ENCODE measurements at regions not wholly inside any gene's neighbourhood (a gene's known extent, or its start where the extent isn't known, plus 50 kb on each side); places are given as distances from the start of the nearest gene placed in this dataset.

DNA sequence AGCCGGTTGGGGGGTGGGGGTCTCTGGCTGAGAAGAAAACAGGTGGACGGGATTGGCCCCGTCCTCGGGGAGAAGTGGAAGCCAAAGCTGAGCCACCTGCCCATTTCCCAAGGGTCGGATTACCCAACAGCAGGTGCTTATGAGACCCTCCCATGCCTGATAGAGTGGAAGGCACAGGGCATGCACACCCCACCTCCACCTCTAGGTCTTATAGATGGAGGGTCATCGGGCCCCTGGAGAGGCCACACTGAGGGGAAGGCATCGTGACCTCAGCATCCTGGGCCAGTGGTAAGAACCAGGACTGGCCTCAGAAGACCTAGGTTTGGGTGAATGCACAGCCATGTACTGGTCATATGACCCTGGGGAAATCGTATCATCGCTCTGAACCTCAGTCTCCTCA is 85.9 kb downstream of the BUD13 start:
- TF ChIP-seq, protein P1, sequence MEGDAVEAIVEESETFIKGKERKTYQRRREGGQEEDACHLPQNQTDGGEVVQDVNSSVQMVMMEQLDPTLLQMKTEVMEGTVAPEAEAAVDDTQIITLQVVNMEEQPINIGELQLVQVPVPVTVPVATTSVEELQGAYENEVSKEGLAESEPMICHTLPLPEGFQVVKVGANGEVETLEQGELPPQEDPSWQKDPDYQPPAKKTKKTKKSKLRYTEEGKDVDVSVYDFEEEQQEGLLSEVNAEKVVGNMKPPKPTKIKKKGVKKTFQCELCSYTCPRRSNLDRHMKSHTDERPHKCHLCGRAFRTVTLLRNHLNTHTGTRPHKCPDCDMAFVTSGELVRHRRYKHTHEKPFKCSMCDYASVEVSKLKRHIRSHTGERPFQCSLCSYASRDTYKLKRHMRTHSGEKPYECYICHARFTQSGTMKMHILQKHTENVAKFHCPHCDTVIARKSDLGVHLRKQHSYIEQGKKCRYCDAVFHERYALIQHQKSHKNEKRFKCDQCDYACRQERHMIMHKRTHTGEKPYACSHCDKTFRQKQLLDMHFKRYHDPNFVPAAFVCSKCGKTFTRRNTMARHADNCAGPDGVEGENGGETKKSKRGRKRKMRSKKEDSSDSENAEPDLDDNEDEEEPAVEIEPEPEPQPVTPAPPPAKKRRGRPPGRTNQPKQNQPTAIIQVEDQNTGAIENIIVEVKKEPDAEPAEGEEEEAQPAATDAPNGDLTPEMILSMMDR (conservative IDR thresholded peaks at IDR 0.05 in 1 of 2, IDR thresholded peaks at IDR 0.05 in 1 of 2; ENCODE audit: low read depth in 1 of 2, low read length in 2 of 2): no peak
- TF ChIP-seq EZH2 (IDR thresholded peaks at IDR 0.05; ENCODE audit: low read length, missing control alignments): no peak
- H2AFZ ChIP-seq (ENCODE audit: low read length): no peak overlapping the region
- no peaks in the 10 kb centered on the region for H3K4me1 ChIP-seq (ENCODE audit: control insufficient read depth, extremely low read depth, insufficient read depth, low read length)
- no peak overlapping the region for H3K27ac ChIP-seq (ENCODE audit: insufficient read depth, low read length)
- DNase-seq (ENCODE audit: low read depth in 2 of 2): no peak
- H4K20me1 ChIP-seq (ENCODE audit: control insufficient read depth, extremely low read depth, insufficient read depth, low read length): no peaks in the 10 kb centered on the region
- H3K79me2 ChIP-seq (ENCODE audit: control insufficient read depth, insufficient read depth, low read length): no peaks in the 10 kb centered on the region
- H3K27me3 ChIP-seq (ENCODE audit: control insufficient read depth, insufficient read depth, low read length): no peaks in the 10 kb centered on the region
- no peaks in the 10 kb centered on the region for H3K9me3 ChIP-seq (ENCODE audit: control insufficient read depth, insufficient read depth, low read depth, low read length)
- no peak overlapping the region for H3K9ac ChIP-seq (ENCODE audit: insufficient read depth, low read length)
- H3K36me3 ChIP-seq (ENCODE audit: control insufficient read depth, insufficient read depth, low read length): no peaks in the 10 kb centered on the region
- H3K4me3 ChIP-seq (replicated peaks in 1 of 4; ENCODE audit: control extremely low read depth in 1 of 4, insufficient read depth in 1 of 4, low read depth in 3 of 4, low read length in 4 of 4): no peak overlapping the region
- H3K4me2 ChIP-seq (ENCODE audit: extremely low read depth, insufficient read depth, low read length): no peak overlapping the region

DNA sequence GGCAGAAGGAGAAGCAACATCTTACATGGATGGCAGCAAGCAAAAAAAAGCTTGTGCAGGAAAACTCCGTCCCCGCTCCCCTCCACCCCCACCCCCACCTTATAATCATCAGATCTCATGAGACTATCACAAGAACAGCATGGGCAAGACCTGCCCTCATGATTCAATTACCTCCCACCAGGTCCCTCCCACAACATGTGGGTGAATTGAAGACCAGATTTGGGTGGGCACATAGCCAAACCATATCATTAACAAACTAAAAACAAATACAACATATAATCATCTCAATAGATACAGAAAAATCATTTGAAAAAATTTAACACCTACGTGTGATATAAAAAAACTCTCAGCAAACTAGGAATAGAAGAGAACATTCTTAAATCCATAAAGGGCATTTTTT is 88.8 kb downstream of the BUD13 start:
- Histone ChIP-seq H3K4me3 (replicated peaks in 1 of 4; ENCODE audit: control extremely low read depth in 1 of 4, insufficient read depth in 1 of 4, low read depth in 3 of 4, low read length in 4 of 4) (no peak overlapping the region), H3K79me2 (ENCODE audit: control insufficient read depth, insufficient read depth, low read length) (no peaks in the 10 kb centered on the region)
- no peak for DNase-seq (ENCODE audit: low read depth in 2 of 2)

DNA sequence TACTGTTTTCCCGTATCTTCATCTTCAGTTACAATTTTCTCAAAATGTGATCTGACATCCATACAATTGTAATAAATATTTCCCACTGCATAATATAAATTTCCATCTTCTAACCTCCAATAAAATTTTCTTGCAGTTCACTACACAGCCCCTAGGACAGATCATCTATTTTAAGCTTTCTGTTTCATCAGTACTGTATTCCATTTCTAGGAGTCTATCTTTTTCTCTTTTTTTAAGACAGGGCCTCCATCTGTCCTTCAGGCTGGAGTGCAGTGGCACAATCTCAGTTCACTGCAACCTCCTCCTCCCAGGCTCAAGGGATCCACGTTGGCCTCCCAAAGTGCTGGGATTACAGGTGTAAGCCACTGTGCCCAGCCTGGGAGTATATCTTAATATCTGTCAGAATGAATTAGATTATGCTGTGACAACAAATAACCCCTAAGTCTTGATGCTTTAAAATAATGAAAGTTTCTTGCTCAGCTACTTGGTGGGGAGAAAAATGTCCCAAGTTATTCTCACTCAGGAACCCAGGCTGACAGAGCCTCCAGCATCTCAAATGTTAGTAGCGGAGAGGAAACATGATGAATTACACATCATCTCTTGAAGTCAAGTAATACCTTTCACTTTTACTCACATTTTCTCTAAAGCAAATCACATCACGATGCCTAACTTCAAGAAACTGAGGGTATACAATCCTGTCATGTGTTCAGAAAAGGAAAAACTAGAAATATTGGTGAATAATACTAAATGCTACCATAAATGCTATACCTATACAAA is 92.2 kb downstream of the BUD13 start:
- Histone ChIP-seq H3K9me3 (ENCODE audit: control insufficient read depth, insufficient read depth, low read depth, low read length) (no peaks in the 10 kb centered on the region), H4K20me1 (ENCODE audit: control insufficient read depth, extremely low read depth, insufficient read depth, low read length) (no peaks in the 10 kb centered on the region), H3K4me1 (ENCODE audit: control insufficient read depth, extremely low read depth, insufficient read depth, low read length) (no peaks in the 10 kb centered on the region), H3K4me3 (replicated peaks in 1 of 4; ENCODE audit: control extremely low read depth in 1 of 4, insufficient read depth in 1 of 4, low read depth in 3 of 4, low read length in 4 of 4) (no peak overlapping the region), H2AFZ (ENCODE audit: low read length) (no peak overlapping the region), H3K27me3 (ENCODE audit: control insufficient read depth, insufficient read depth, low read length) (no peaks in the 10 kb centered on the region), H3K4me2 (ENCODE audit: extremely low read depth, insufficient read depth, low read length) (no peak overlapping the region), H3K27ac (ENCODE audit: insufficient read depth, low read length) (no peak overlapping the region), H3K79me2 (ENCODE audit: control insufficient read depth, insufficient read depth, low read length) (no peaks in the 10 kb centered on the region), H3K9ac (ENCODE audit: insufficient read depth, low read length) (no peak overlapping the region), H3K36me3 (ENCODE audit: control insufficient read depth, insufficient read depth, low read length) (no peaks in the 10 kb centered on the region)
- TF ChIP-seq, protein P1 (conservative IDR thresholded peaks at IDR 0.05 in 1 of 2, IDR thresholded peaks at IDR 0.05 in 1 of 2; ENCODE audit: low read depth in 1 of 2, low read length in 2 of 2): peak in 1 of 2 donors; percentile 4
- TF ChIP-seq EZH2 (IDR thresholded peaks at IDR 0.05; ENCODE audit: low read length, missing control alignments): no peak
- no peak for DNase-seq (ENCODE audit: low read depth in 2 of 2)

More for the DNA sequence above, 88.8 kb downstream of the BUD13 start:
- Histone ChIP-seq H3K4me1 (ENCODE audit: control insufficient read depth, extremely low read depth, insufficient read depth, low read length) (no peaks in the 10 kb centered on the region), H3K9me3 (ENCODE audit: control insufficient read depth, insufficient read depth, low read depth, low read length) (no peaks in the 10 kb centered on the region), H3K27me3 (ENCODE audit: control insufficient read depth, insufficient read depth, low read length) (no peaks in the 10 kb centered on the region), H4K20me1 (ENCODE audit: control insufficient read depth, extremely low read depth, insufficient read depth, low read length) (no peaks in the 10 kb centered on the region), H3K27ac (ENCODE audit: insufficient read depth, low read length) (no peak overlapping the region), H3K4me2 (ENCODE audit: extremely low read depth, insufficient read depth, low read length) (no peak overlapping the region), H3K36me3 (ENCODE audit: control insufficient read depth, insufficient read depth, low read length) (no peaks in the 10 kb centered on the region), H3K9ac (ENCODE audit: insufficient read depth, low read length) (no peak overlapping the region), H2AFZ (ENCODE audit: low read length) (no peak overlapping the region)
- TF ChIP-seq EZH2 (IDR thresholded peaks at IDR 0.05; ENCODE audit: low read length, missing control alignments): no peak
- TF ChIP-seq, protein P1 (conservative IDR thresholded peaks at IDR 0.05 in 1 of 2, IDR thresholded peaks at IDR 0.05 in 1 of 2; ENCODE audit: low read depth in 1 of 2, low read length in 2 of 2): no peak
